DOHH2 (cell line): ENCODE measurements at regions not wholly inside any gene's neighbourhood (a gene's known extent, or its start where the extent isn't known, plus 50 kb on each side); places are given as distances from the start of the nearest gene placed in this dataset.

Experiments used
- H3F3A ChIP-seq: fragments of 200-600 bp; sonication (generic), shearing (Covaris generic); 2 replicates; pipeline ENCODE4 v1.6.0; 2016; ENCODE audit warnings: antibody characterized with exemption, mild to moderate bottlenecking; ENCODE audit not compliant: control insufficient read depth, insufficient read depth
- H3K27ac ChIP-seq: fragments of 200-600 bp; sonication (generic); 2 replicates; pipeline ENCODE4 v1.5.1; 2014; ENCODE audit warnings: low read depth, mild to moderate bottlenecking, low read length, moderate library complexity
- H3K27me3 ChIP-seq: fragments of 200-600 bp; sonication (generic); 2 replicates; pipeline ENCODE4 v1.6.1; 2014; ENCODE audit warnings: mild to moderate bottlenecking, low read length, mixed read lengths; ENCODE audit not compliant: control insufficient read depth
- H3K36me3 ChIP-seq: fragments of 200-600 bp; sonication (generic); 2 replicates; pipeline ENCODE4 v1.6.1; 2014; ENCODE audit warnings: mild to moderate bottlenecking, low read length, moderate library complexity, mixed read lengths; ENCODE audit not compliant: control insufficient read depth
- H3K4me1 ChIP-seq: fragments of 200-600 bp; sonication (generic); 2 replicates; pipeline ENCODE4 v1.6.1; 2014; ENCODE audit warnings: mild to moderate bottlenecking, low read length, mixed read lengths; ENCODE audit not compliant: control insufficient read depth
- H3K4me2 ChIP-seq: fragments of 200-600 bp; sonication (generic); 2 replicates; pipeline ENCODE4 v1.6.0; 2014; ENCODE audit warnings: mild to moderate bottlenecking, low read length, moderate library complexity
- H3K4me3 ChIP-seq: fragments of 200-600 bp; sonication (generic); 2 replicates; pipeline ENCODE4 v1.5.1; 2014; ENCODE audit warnings: mild to moderate bottlenecking, low read length, mixed read lengths
- H3K79me2 ChIP-seq: fragments of 200-600 bp; sonication (generic); 2 replicates; pipeline ENCODE4 v1.6.1; 2014; ENCODE audit warnings: mild to moderate bottlenecking, low read length, mixed read lengths; ENCODE audit not compliant: control insufficient read depth
- H3K9me2 ChIP-seq: fragments of 200-600 bp; sonication (generic); replicated peaks from 2 replicates; pipeline ENCODE4 v1.6.1; 2014; ENCODE audit warnings: mild to moderate bottlenecking, low read length, mixed read lengths; ENCODE audit not compliant: control insufficient read depth
- H3K9me3 ChIP-seq: fragments of 200-600 bp; sonication (generic); 2 replicates; pipeline ENCODE4 v1.6.1; 2014; ENCODE audit warnings: antibody characterized with exemption, low read length, mixed read lengths; ENCODE audit not compliant: control insufficient read depth, insufficient read depth
- H4K20me1 ChIP-seq: fragments of 200-600 bp; sonication (generic); 2 replicates; pipeline ENCODE4 v1.6.0; 2014; ENCODE audit warnings: low read depth, mild to moderate bottlenecking, antibody characterized with exemption, low read length, moderate library complexity; ENCODE audit not compliant: control insufficient read depth, insufficient read depth
- EZH2phosphoT487 ChIP-seq: fragments of 200-600 bp; sonication (generic); IDR thresholded peaks from 2 replicates; pipeline ENCODE4 v1.6.1; 2017; ENCODE audit warnings: borderline replicate concordance, mild to moderate bottlenecking, antibody characterized with exemption, low read length, moderate library complexity, mixed read lengths
- TF ChIP-seq, protein P1 (sequence below): fragments of 200-600 bp; sonication (generic); IDR thresholded peaks from one replicate; pipeline ENCODE4 v1.5.1; 2014; ENCODE audit warnings: antibody characterized with exemption, mild to moderate bottlenecking, low read depth, low read length; ENCODE audit not compliant: poor library complexity, severe bottlenecking

- H3K4me2 ChIP-seq = no peak overlapping the region
- H3F3A ChIP-seq = no peaks in the 10 kb centered on the region
- H3K4me1 ChIP-seq = no peaks in the 10 kb centered on the region
- TF ChIP-seq, protein P1, sequence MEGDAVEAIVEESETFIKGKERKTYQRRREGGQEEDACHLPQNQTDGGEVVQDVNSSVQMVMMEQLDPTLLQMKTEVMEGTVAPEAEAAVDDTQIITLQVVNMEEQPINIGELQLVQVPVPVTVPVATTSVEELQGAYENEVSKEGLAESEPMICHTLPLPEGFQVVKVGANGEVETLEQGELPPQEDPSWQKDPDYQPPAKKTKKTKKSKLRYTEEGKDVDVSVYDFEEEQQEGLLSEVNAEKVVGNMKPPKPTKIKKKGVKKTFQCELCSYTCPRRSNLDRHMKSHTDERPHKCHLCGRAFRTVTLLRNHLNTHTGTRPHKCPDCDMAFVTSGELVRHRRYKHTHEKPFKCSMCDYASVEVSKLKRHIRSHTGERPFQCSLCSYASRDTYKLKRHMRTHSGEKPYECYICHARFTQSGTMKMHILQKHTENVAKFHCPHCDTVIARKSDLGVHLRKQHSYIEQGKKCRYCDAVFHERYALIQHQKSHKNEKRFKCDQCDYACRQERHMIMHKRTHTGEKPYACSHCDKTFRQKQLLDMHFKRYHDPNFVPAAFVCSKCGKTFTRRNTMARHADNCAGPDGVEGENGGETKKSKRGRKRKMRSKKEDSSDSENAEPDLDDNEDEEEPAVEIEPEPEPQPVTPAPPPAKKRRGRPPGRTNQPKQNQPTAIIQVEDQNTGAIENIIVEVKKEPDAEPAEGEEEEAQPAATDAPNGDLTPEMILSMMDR = no peak
- TF ChIP-seq EZH2phosphoT487 = no peak
- H3K4me3 ChIP-seq = no peak overlapping the region
- H3K9me3 ChIP-seq = no peaks in the 10 kb centered on the region
- H3K27me3 ChIP-seq = no peaks in the 10 kb centered on the region
- no peaks in the 10 kb centered on the region for H4K20me1 ChIP-seq
- no peaks in the 10 kb centered on the region for H3K36me3 ChIP-seq
- H3K9me2 ChIP-seq = no peaks in the 10 kb centered on the region
- no peak overlapping the region for H3K27ac ChIP-seq
- H3K79me2 ChIP-seq = no peaks in the 10 kb centered on the region
Observed at GRCh38 chr14:29459531-29459930, 468.1 kb downstream of the PRKD1 start.

GRCh38 chr14:29459969-29460560 lies 467.6 kb downstream of the PRKD1 start:
- Histone ChIP-seq H4K20me1 (no peaks in the 10 kb centered on the region), H3K79me2 (no peaks in the 10 kb centered on the region), H3K9me3 (no peaks in the 10 kb centered on the region), H3K9me2 (no peaks in the 10 kb centered on the region), H3F3A (no peaks in the 10 kb centered on the region), H3K4me2 (no peak overlapping the region), H3K36me3 (no peaks in the 10 kb centered on the region), H3K4me3 (no peak overlapping the region), H3K27ac (no peak overlapping the region), H3K27me3 (no peaks in the 10 kb centered on the region), H3K4me1 (no peaks in the 10 kb centered on the region)
- no peak for TF ChIP-seq EZH2phosphoT487
- TF ChIP-seq, protein P1 = no peak

DNA sequence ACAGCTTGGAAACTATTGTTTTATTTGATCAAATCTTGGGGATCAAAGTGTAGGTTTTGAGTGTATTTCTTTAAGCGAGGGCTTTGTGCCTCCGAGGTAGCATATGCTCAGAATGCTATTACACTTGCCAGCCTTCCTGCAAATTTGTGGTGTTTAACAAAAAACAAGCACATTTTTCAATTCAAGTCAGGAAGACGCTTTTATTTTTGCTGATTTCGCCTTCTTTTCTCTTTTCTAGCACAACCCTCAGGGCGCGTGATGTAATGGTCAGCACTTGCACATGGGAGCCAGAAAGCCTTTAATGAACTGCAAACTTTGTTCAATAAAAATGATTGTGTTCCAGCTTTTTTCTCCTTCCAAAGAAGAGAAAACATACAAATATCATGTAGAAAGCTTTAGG lies 466.5 kb downstream of the PRKD1 start:
- Histone ChIP-seq H3K27ac (no peak overlapping the region), H3K4me1 (no peaks in the 10 kb centered on the region), H3K9me3 (no peaks in the 10 kb centered on the region), H3K9me2 (no peaks in the 10 kb centered on the region), H3K4me3 (no peak overlapping the region), H3K27me3 (no peaks in the 10 kb centered on the region), H3F3A (no peaks in the 10 kb centered on the region), H3K79me2 (no peaks in the 10 kb centered on the region), H4K20me1 (no peaks in the 10 kb centered on the region), H3K4me2 (no peak overlapping the region), H3K36me3 (no peaks in the 10 kb centered on the region)
- TF ChIP-seq EZH2phosphoT487 = no peak
- TF ChIP-seq, protein P1 = no peak
